Calu3 (cell line): ENCODE measurements at regions not wholly inside any gene's neighbourhood (a gene's known extent, or its start where the extent isn't known, plus 50 kb on each side); places are given as distances from the start of the nearest gene placed in this dataset.

ENCODE experiments used
- BruUV-seq: library from RNA; stranded (reverse); fragments of 400-500 nt; replicated peaks from 2 replicates; lab custom pipeline; 2021; lab: Mats Ljungman, UMichigan
- CTCF ChIA-PET: fragments of 300-600 bp; sonication (Branson Sonifier 250); formaldehyde crosslinking; loops from one replicate; lab custom pipeline; 2022; ENCODE audit warnings: antibody characterized with exemption; lab: Charles Lee
- DNase-seq: peaks from one replicate; pipeline ENCODE4 v3.0.0; 2022
- H3K27ac Mint-ChIP-seq: one replicate; pipeline ENCODE4 v1.8.0; 2022; ENCODE audit warnings: mixed read lengths; ENCODE audit not compliant: unreplicated experiment
- H3K27me3 Mint-ChIP-seq: one replicate; pipeline ENCODE4 v1.8.0; 2022; ENCODE audit warnings: mixed read lengths; ENCODE audit not compliant: unreplicated experiment
- H3K36me3 Mint-ChIP-seq: one replicate; pipeline ENCODE4 v1.8.0; 2022; ENCODE audit warnings: mild to moderate bottlenecking, moderate library complexity, mixed read lengths; ENCODE audit not compliant: insufficient read depth, unreplicated experiment
- H3K4me1 Mint-ChIP-seq: one replicate; pipeline ENCODE4 v1.8.0; 2022; ENCODE audit warnings: mild to moderate bottlenecking, low read depth, mixed read lengths; ENCODE audit not compliant: unreplicated experiment
- H3K4me3 Mint-ChIP-seq: one replicate; pipeline ENCODE4 v1.8.0; 2022; ENCODE audit warnings: mild to moderate bottlenecking, low read depth, moderate library complexity, mixed read lengths; ENCODE audit not compliant: unreplicated experiment
- H3K9me3 Mint-ChIP-seq: one replicate; pipeline ENCODE4 v1.8.0; 2022; ENCODE audit warnings: low read depth, mixed read lengths; ENCODE audit not compliant: unreplicated experiment
- intact Hi-C: fragments of 100-400 bp; cut with micrococcal nuclease; formaldehyde crosslinking; loops from one replicate; pipeline ENCODE4 v1.10.0; 2022; ENCODE audit not compliant: unreplicated experiment
- TF ChIP-seq, protein P1 (sequence below): fragments of 200-600 bp; IDR thresholded peaks from one replicate; pipeline ENCODE4 v1.8.0; 2022; ENCODE audit warnings: antibody characterized with exemption; ENCODE audit not compliant: unreplicated experiment

DNA sequence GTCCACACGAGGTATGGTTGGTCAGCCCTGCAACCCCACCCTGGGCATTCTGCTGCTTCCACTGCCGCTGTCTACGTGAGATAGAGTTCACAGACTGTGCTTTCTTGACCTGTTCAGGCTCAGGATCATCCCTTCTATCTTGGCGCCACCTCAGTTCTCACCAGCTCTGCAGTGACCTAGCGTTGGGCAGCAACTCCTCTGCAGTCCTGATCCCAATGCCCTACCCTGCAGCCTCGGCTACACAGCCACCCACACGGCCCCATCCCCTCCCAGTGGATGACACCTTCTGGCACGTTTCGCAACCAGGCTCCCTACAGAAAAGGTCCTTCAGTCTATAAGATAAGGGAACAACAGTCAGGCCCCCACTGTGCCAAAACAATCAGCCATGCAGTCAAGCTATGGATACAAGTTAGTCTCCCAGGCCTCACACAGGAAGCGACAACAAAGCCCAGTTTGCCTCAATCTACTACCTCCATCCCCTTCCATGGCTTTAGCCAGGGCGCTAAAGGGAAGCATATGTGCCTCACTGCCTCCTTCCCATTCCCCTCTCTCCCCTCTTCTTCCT is 317.9 kb upstream of the PKDCC start:
- intact Hi-C loops: no loop called here
- H3K9me3 Mint-ChIP-seq: no peaks in the 10 kb centered on the region
- H3K4me3 Mint-ChIP-seq: no peak overlapping the region
- DNase-seq: no peak
- H3K27ac Mint-ChIP-seq: no peak overlapping the region
- no peaks in the 10 kb centered on the region for H3K27me3 Mint-ChIP-seq
- no TSS peak for BruUV-seq
- CTCF ChIA-PET: no interaction called here
- H3K36me3 Mint-ChIP-seq: no peaks in the 10 kb centered on the region
- TF ChIP-seq, protein P1, sequence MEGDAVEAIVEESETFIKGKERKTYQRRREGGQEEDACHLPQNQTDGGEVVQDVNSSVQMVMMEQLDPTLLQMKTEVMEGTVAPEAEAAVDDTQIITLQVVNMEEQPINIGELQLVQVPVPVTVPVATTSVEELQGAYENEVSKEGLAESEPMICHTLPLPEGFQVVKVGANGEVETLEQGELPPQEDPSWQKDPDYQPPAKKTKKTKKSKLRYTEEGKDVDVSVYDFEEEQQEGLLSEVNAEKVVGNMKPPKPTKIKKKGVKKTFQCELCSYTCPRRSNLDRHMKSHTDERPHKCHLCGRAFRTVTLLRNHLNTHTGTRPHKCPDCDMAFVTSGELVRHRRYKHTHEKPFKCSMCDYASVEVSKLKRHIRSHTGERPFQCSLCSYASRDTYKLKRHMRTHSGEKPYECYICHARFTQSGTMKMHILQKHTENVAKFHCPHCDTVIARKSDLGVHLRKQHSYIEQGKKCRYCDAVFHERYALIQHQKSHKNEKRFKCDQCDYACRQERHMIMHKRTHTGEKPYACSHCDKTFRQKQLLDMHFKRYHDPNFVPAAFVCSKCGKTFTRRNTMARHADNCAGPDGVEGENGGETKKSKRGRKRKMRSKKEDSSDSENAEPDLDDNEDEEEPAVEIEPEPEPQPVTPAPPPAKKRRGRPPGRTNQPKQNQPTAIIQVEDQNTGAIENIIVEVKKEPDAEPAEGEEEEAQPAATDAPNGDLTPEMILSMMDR: no peak
- H3K4me1 Mint-ChIP-seq: peaks cover 6% of the 10 kb centered on the region

- CTCF ChIA-PET: no interaction called here
- no peak overlapping the region for H3K4me3 Mint-ChIP-seq
These were observed 312.8 kb upstream of the PKDCC start for GRCh38 chr2:41735006-41735405.

GRCh38 chr2:41735476-41735875 is 312.3 kb upstream of the PKDCC start:
- intact Hi-C loops: no loop called here
- DNase-seq: no peak
- no peak overlapping the region for H3K4me3 Mint-ChIP-seq
- no peaks in the 10 kb centered on the region for H3K36me3 Mint-ChIP-seq
- TF ChIP-seq, protein P1: no peak
- no peaks in the 10 kb centered on the region for H3K9me3 Mint-ChIP-seq
- no peaks in the 10 kb centered on the region for H3K4me1 Mint-ChIP-seq
- H3K27me3 Mint-ChIP-seq: no peaks in the 10 kb centered on the region
- no TSS peak for BruUV-seq
- CTCF ChIA-PET: no interaction called here
- no peak overlapping the region for H3K27ac Mint-ChIP-seq

More at GRCh38 chr2:41735006-41735405, 312.8 kb upstream of the PKDCC start:
- no peaks in the 10 kb centered on the region for H3K9me3 Mint-ChIP-seq
- no TSS peak for BruUV-seq
- DNase-seq: no peak
- H3K27me3 Mint-ChIP-seq: no peaks in the 10 kb centered on the region
- TF ChIP-seq, protein P1: no peak
- no peak overlapping the region for H3K27ac Mint-ChIP-seq
- H3K36me3 Mint-ChIP-seq: no peaks in the 10 kb centered on the region
- no peaks in the 10 kb centered on the region for H3K4me1 Mint-ChIP-seq
- intact Hi-C loops: no loop called here

DNA sequence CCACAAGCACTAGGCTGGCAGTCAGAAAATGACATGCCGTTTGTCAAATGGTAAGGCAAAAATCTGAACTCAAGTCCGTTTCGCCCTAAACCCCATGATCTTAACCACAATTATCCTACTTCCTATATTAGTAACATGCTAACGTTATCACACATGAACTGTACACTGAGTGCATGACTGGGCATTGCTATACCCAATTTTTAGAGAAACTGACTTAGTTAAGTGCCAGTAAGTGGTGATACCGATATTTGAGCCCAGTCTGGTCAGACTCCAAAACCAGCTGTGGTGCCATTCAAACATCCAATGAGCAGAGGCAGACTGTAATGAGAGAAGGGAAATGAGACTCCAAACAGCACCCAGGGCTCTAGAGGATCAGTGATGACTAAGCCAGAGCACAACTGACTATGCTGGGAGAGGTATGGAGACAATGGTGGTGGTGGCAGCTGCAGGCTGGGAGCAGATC is 311.7 kb upstream of the PKDCC start:
- no peak overlapping the region for H3K27ac Mint-ChIP-seq
- H3K36me3 Mint-ChIP-seq: no peaks in the 10 kb centered on the region
- no TSS peak for BruUV-seq
- no peaks in the 10 kb centered on the region for H3K4me1 Mint-ChIP-seq
- CTCF ChIA-PET: no interaction called here
- DNase-seq: no peak
- TF ChIP-seq, protein P1: no peak
- no peaks in the 10 kb centered on the region for H3K27me3 Mint-ChIP-seq
- intact Hi-C loops: no loop called here
- no peak overlapping the region for H3K4me3 Mint-ChIP-seq
- no peaks in the 10 kb centered on the region for H3K9me3 Mint-ChIP-seq
